Neural crest cell (in vitro differentiated cells): ENCODE measurements at regions not wholly inside any gene's neighbourhood (a gene's known extent, or its start where the extent isn't known, plus 50 kb on each side); places are given as distances from the start of the nearest gene placed in this dataset.
A peak's percentile ranks its signal among the peaks of the same experiment; 100 is the strongest.

Source experiments
- DNase-seq: peaks from one replicate; pipeline ENCODE4 v3.0.0; 2021; ENCODE audit warnings: low read depth, mixed read lengths, low spot score
- H3K27ac Mint-ChIP-seq: one replicate; pipeline ENCODE4 v1.8.0; 2021; ENCODE audit warnings: mild to moderate bottlenecking, mixed read lengths; ENCODE audit not compliant: unreplicated experiment
- H3K27me3 Mint-ChIP-seq: 2 replicates; pipeline ENCODE4 v1.8.0; 2021; ENCODE audit warnings: low read depth, mild to moderate bottlenecking, mixed read lengths
- H3K36me3 Mint-ChIP-seq: 2 replicates; pipeline ENCODE4 v1.8.0; 2021; ENCODE audit warnings: low read depth, mild to moderate bottlenecking, mixed read lengths
- H3K4me1 Mint-ChIP-seq: 2 replicates; pipeline ENCODE4 v1.8.0; 2021; ENCODE audit warnings: mixed read lengths
- H3K4me3 Mint-ChIP-seq: one replicate; pipeline ENCODE4 v1.8.0; 2021; ENCODE audit warnings: mild to moderate bottlenecking, mixed read lengths
- H3K9me3 Mint-ChIP-seq: 2 replicates; pipeline ENCODE4 v1.8.0; 2021; ENCODE audit warnings: mixed read lengths
- CTCF ChIP-seq: fragments of 200-600 bp; sonication (generic); conservative IDR thresholded peaks from 2 replicates; pipeline ENCODE4 v1.5.0; 2021; ENCODE audit warnings: antibody characterized with exemption, mild to moderate bottlenecking

- no peaks in the 10 kb centered on the region for H3K36me3 Mint-ChIP-seq
- no peak for DNase-seq
- no peaks in the 10 kb centered on the region for H3K27me3 Mint-ChIP-seq
- no peak for TF ChIP-seq CTCF
- H3K4me1 Mint-ChIP-seq, result peaks cover 5% of the 10 kb centered on the region
- no peak overlapping the region for H3K27ac Mint-ChIP-seq
- no peaks in the 10 kb centered on the region for H3K9me3 Mint-ChIP-seq
- H3K4me3 Mint-ChIP-seq, result no peak overlapping the region
These were observed 278.0 kb upstream of the KLF14 start for GRCh38 chr7:131011976-131012375.

GRCh38 chr7:131012477-131013031 lies 278.5 kb upstream of the KLF14 start:
- Mint-ChIP-seq H3K27ac (no peak overlapping the region), H3K4me3 (no peak overlapping the region), H3K9me3 (no peaks in the 10 kb centered on the region), H3K4me1 (peaks cover 1% of the 10 kb centered on the region), H3K27me3 (no peaks in the 10 kb centered on the region), H3K36me3 (no peaks in the 10 kb centered on the region)
- DNase-seq, result no peak
- TF ChIP-seq CTCF, result no peak

GRCh38 chr7:131013716-131014115 lies 279.7 kb upstream of the KLF14 start:
- H3K4me1 Mint-ChIP-seq, result no peaks in the 10 kb centered on the region
- DNase-seq, result no peak
- H3K27ac Mint-ChIP-seq, result no peak overlapping the region
- no peak overlapping the region for H3K4me3 Mint-ChIP-seq
- TF ChIP-seq CTCF, result no peak
- H3K27me3 Mint-ChIP-seq, result no peaks in the 10 kb centered on the region
- H3K9me3 Mint-ChIP-seq, result no peaks in the 10 kb centered on the region
- no peaks in the 10 kb centered on the region for H3K36me3 Mint-ChIP-seq

GRCh38 chr7:131014906-131015656 lies 281.1 kb upstream of the KLF14 start:
- Mint-ChIP-seq H3K27ac (no peak overlapping the region), H3K4me3 (no peak overlapping the region), H3K4me1 (no peaks in the 10 kb centered on the region)

GRCh38 chr7:131015657-131015958 lies 281.6 kb upstream of the KLF14 start:
- no peaks in the 10 kb centered on the region for H3K27me3 Mint-ChIP-seq
- H3K9me3 Mint-ChIP-seq, result no peaks in the 10 kb centered on the region
- H3K36me3 Mint-ChIP-seq, result no peaks in the 10 kb centered on the region
- TF ChIP-seq CTCF, result no peak
- H3K4me3 Mint-ChIP-seq, result no peak overlapping the region
- no peaks in the 10 kb centered on the region for H3K4me1 Mint-ChIP-seq
- no peak for DNase-seq
- peak overlapping the region; percentile 24 for H3K27ac Mint-ChIP-seq

More at GRCh38 chr7:131014906-131015656, 281.1 kb upstream of the KLF14 start:
- H3K36me3 Mint-ChIP-seq, result no peaks in the 10 kb centered on the region
- H3K9me3 Mint-ChIP-seq, result no peaks in the 10 kb centered on the region
- TF ChIP-seq CTCF, result no peak
- no peak for DNase-seq
- no peaks in the 10 kb centered on the region for H3K27me3 Mint-ChIP-seq
